ENCODE measurements at regions not wholly inside any gene's neighbourhood (a gene's known extent, or its start where the extent isn't known, plus 50 kb on each side); places are given as distances from the start of the nearest gene placed in this dataset.
"Not testable (repeated sequence)": the region's sequence is repeated elsewhere in the genome, so short reads cannot be mapped to it uniquely, and the experiment has no call there.

DNA sequence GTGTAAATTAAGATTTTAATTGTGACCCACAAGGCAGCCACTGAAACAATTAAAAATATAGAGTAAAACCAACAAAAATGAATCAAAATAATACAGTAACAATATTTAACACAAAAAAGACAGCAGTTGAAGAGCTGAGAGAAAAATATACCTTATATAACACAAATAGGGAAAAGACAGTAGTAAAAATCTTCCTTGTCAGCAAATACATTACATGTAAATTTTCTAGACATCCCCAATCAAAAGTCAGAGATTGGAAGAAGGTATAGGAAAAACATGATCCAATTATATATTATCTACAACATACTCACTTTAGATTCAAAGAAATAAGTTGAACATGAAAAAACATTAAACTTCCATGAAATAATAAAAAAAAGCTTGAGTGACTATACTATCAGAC, 330.8 kb downstream of the UBE2NL start:
- POLR2A ChIA-PET: no interaction called here
- Histone ChIP-seq H3K27me3 (replicated peaks in 1 of 4; ENCODE audit: control extremely low read depth in 1 of 4, control insufficient read depth in 3 of 4, insufficient read depth in 4 of 4, low read length in 3 of 4) (no peaks in the 10 kb centered on the region), H3K4me3 (ENCODE audit: control extremely low read depth in 1 of 5, extremely low read depth in 1 of 5, insufficient read depth in 1 of 5, low read depth in 2 of 5, low read length in 4 of 5) (no peak overlapping the region), H3K36me3 (replicated peaks in 1 of 2; ENCODE audit: control extremely low read depth in 1 of 2, control insufficient read depth in 1 of 2, extremely low read depth in 1 of 2, insufficient read depth in 2 of 2, low read length in 1 of 2) (no peaks in the 10 kb centered on the region), H3K27ac (ENCODE audit: low read length in 2 of 2) (no peak overlapping the region), H2AFZ (ENCODE audit: insufficient read depth, low read depth, low read length, poor library complexity, severe bottlenecking) (no peak overlapping the region), H3K4me1 (ENCODE audit: control insufficient read depth in 2 of 2, insufficient read depth in 2 of 2, low read length in 2 of 2) (no peaks in the 10 kb centered on the region), H3K9me3 (ENCODE audit: control extremely low read depth in 1 of 3, control insufficient read depth in 2 of 3, insufficient read depth in 1 of 3, low read length in 2 of 3) (no peaks in the 10 kb centered on the region), H4K20me1 (ENCODE audit: control insufficient read depth, insufficient read depth, low read length, poor library complexity, severe bottlenecking) (no peaks in the 10 kb centered on the region), H3K9ac (ENCODE audit: low read length) (no peak overlapping the region), H3K79me2 (ENCODE audit: control insufficient read depth, insufficient read depth, low read length) (no peaks in the 10 kb centered on the region), H3K4me2 (replicated peaks; ENCODE audit: low read depth, low read length, poor library complexity, severe bottlenecking) (no peak overlapping the region)
- ATAC-seq (ENCODE audit: low read depth) (no peak), DNase-seq (no peak)
- no peak for TF ChIP-seq EZH2 (IDR thresholded peaks at IDR 0.05; ENCODE audit: borderline replicate concordance, insufficient read depth, low read depth, low read length, poor library complexity, severe bottlenecking)
- TF ChIP-seq, protein P1, sequence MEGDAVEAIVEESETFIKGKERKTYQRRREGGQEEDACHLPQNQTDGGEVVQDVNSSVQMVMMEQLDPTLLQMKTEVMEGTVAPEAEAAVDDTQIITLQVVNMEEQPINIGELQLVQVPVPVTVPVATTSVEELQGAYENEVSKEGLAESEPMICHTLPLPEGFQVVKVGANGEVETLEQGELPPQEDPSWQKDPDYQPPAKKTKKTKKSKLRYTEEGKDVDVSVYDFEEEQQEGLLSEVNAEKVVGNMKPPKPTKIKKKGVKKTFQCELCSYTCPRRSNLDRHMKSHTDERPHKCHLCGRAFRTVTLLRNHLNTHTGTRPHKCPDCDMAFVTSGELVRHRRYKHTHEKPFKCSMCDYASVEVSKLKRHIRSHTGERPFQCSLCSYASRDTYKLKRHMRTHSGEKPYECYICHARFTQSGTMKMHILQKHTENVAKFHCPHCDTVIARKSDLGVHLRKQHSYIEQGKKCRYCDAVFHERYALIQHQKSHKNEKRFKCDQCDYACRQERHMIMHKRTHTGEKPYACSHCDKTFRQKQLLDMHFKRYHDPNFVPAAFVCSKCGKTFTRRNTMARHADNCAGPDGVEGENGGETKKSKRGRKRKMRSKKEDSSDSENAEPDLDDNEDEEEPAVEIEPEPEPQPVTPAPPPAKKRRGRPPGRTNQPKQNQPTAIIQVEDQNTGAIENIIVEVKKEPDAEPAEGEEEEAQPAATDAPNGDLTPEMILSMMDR (IDR thresholded peaks at IDR 0.05): no peak
- CTCF ChIA-PET: no interaction called here
- Mint-ChIP-seq H3K4me3 (no peak overlapping the region), H3K4me1 (no peaks in the 10 kb centered on the region), H3K9me3 (ENCODE audit: insufficient read depth) (no peaks in the 10 kb centered on the region), H3K27ac (no peak overlapping the region), H3K27me3 (no peaks in the 10 kb centered on the region)
- intact Hi-C loops (cut with micrococcal nuclease): no loop called here

DNA sequence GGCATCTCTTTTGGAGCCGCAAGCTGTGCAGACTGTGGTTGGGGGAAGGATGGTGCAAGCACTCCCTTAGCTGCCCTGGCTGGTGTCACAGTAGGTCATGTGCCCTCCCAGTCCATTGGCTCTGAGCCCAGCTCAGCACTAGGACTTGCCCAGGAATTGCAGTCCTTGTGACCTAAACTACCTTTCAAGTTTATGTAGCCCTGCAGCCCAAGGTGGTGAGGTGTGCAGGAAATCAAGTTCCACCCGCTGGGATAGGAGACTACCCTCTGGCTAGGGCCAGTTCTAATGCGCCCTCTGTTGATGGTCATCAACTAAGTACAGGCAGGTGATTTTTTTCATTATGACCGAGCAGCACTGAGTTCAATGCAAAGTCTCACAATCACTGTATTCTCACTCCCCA, 335.2 kb downstream of the UBE2NL start:
- 29% methylated on average over 1 of the region's 4 CpGs for WGBS (ENCODE audit: insufficient coverage)
- H3K27me3 ChIP-seq (replicated peaks in 1 of 4; ENCODE audit: control extremely low read depth in 1 of 4, control insufficient read depth in 3 of 4, insufficient read depth in 4 of 4, low read length in 3 of 4): no peaks in the 10 kb centered on the region
- no peak overlapping the region for H3K4me3 Mint-ChIP-seq

DNA sequence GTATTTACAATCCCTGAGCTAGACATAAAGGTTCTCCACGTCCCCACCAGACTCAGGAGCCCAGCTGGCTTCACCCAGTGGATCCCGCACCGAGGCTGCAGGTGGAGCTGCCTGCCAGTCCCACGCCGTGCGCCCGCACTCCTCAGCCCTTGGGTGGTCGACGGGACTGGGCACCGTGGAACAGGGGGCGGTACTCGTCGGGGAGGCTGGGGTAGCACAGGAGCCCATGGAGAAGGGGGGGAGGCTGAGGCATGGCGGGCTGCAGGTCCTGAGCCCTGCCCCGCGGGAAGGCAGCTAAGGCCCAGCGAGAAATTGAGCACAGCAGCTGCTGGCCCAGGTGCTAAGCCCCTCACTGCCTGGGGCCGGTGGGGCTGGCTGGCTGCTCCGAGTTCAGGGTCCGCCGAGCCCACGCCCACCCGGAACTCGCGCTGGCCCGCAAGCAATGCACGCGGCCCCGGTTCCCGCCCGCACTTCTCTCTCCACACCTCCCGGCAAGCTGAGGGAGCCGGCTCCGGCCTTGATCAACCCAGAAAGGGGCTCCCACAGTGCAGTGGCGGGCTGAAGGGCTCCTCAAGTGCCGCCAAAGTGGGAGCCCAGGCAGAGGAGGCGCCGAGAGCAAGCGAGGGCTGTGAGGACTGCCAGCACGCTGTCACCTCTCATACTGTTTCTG, 347.4 kb downstream of the UBE2NL start:
- ATAC-seq (ENCODE audit: low read depth); H3K27me3 ChIP-seq (replicated peaks in 1 of 4; ENCODE audit: control extremely low read depth in 1 of 4, control insufficient read depth in 3 of 4, insufficient read depth in 4 of 4, low read length in 3 of 4); H3K4me2 ChIP-seq (replicated peaks; ENCODE audit: low read depth, low read length, poor library complexity, severe bottlenecking); H3K9me3 Mint-ChIP-seq (ENCODE audit: insufficient read depth); H3K27ac Mint-ChIP-seq; CTCF ChIA-PET; H3K36me3 ChIP-seq (replicated peaks in 1 of 2; ENCODE audit: control extremely low read depth in 1 of 2, control insufficient read depth in 1 of 2, extremely low read depth in 1 of 2, insufficient read depth in 2 of 2, low read length in 1 of 2); H3K4me3 ChIP-seq (ENCODE audit: control extremely low read depth in 1 of 5, extremely low read depth in 1 of 5, insufficient read depth in 1 of 5, low read depth in 2 of 5, low read length in 4 of 5); H3K4me3 Mint-ChIP-seq; H3K9me3 ChIP-seq (ENCODE audit: control extremely low read depth in 1 of 3, control insufficient read depth in 2 of 3, insufficient read depth in 1 of 3, low read length in 2 of 3); H3K9ac ChIP-seq (ENCODE audit: low read length); H3K4me1 Mint-ChIP-seq; DNase-seq; intact Hi-C loops (cut with micrococcal nuclease); H3K4me1 ChIP-seq (ENCODE audit: control insufficient read depth in 2 of 2, insufficient read depth in 2 of 2, low read length in 2 of 2); H2AFZ ChIP-seq (ENCODE audit: insufficient read depth, low read depth, low read length, poor library complexity, severe bottlenecking); H3K27me3 Mint-ChIP-seq; H3K79me2 ChIP-seq (ENCODE audit: control insufficient read depth, insufficient read depth, low read length); H4K20me1 ChIP-seq (ENCODE audit: control insufficient read depth, insufficient read depth, low read length, poor library complexity, severe bottlenecking); POLR2A ChIA-PET; H3K27ac ChIP-seq (ENCODE audit: low read length in 2 of 2): not testable (repeated sequence)
- 96% methylated on average over 12 of the region's 40 CpGs for WGBS (ENCODE audit: insufficient coverage)

More for the DNA sequence above, 335.2 kb downstream of the UBE2NL start:
- H3K4me2 ChIP-seq (replicated peaks; ENCODE audit: low read depth, low read length, poor library complexity, severe bottlenecking): no peak overlapping the region
- H3K4me1 Mint-ChIP-seq: no peaks in the 10 kb centered on the region
- H3K9ac ChIP-seq (ENCODE audit: low read length): no peak overlapping the region
- no peaks in the 10 kb centered on the region for H3K9me3 Mint-ChIP-seq (ENCODE audit: insufficient read depth)
- ChIA-PET CTCF (no interaction called here), POLR2A (no interaction called here)
- DNase-seq (no peak), ATAC-seq (ENCODE audit: low read depth) (no peak)
- H4K20me1 ChIP-seq (ENCODE audit: control insufficient read depth, insufficient read depth, low read length, poor library complexity, severe bottlenecking): no peaks in the 10 kb centered on the region
- H3K4me3 ChIP-seq (ENCODE audit: control extremely low read depth in 1 of 5, extremely low read depth in 1 of 5, insufficient read depth in 1 of 5, low read depth in 2 of 5, low read length in 4 of 5): no peak overlapping the region
- H3K79me2 ChIP-seq (ENCODE audit: control insufficient read depth, insufficient read depth, low read length): no peaks in the 10 kb centered on the region
- intact Hi-C loops (cut with micrococcal nuclease): no loop called here
- TF ChIP-seq, protein P1 (IDR thresholded peaks at IDR 0.05): no peak
- no peak for TF ChIP-seq EZH2 (IDR thresholded peaks at IDR 0.05; ENCODE audit: borderline replicate concordance, insufficient read depth, low read depth, low read length, poor library complexity, severe bottlenecking)
- H2AFZ ChIP-seq (ENCODE audit: insufficient read depth, low read depth, low read length, poor library complexity, severe bottlenecking): no peak overlapping the region
- H3K27ac ChIP-seq (ENCODE audit: low read length in 2 of 2): no peak overlapping the region
- H3K4me1 ChIP-seq (ENCODE audit: control insufficient read depth in 2 of 2, insufficient read depth in 2 of 2, low read length in 2 of 2): no peaks in the 10 kb centered on the region
- no peaks in the 10 kb centered on the region for H3K27me3 Mint-ChIP-seq
- H3K36me3 ChIP-seq (replicated peaks in 1 of 2; ENCODE audit: control extremely low read depth in 1 of 2, control insufficient read depth in 1 of 2, extremely low read depth in 1 of 2, insufficient read depth in 2 of 2, low read length in 1 of 2): no peaks in the 10 kb centered on the region
- H3K9me3 ChIP-seq (ENCODE audit: control extremely low read depth in 1 of 3, control insufficient read depth in 2 of 3, insufficient read depth in 1 of 3, low read length in 2 of 3): no peaks in the 10 kb centered on the region
- H3K27ac Mint-ChIP-seq: no peak overlapping the region

Data from B cell (primary cell).